ENCODE measurements at regions not wholly inside any gene's neighbourhood (a gene's known extent, or its start where the extent isn't known, plus 50 kb on each side); places are given as distances from the start of the nearest gene placed in this dataset.

GRCh38 chr14:98770151-98770550 is 501.8 kb downstream of the BCL11B start:
- Histone ChIP-seq H3K36me3 (ENCODE audit: control insufficient read depth in 2 of 2, extremely low read depth in 1 of 2, insufficient read depth in 2 of 2, low read length in 2 of 2) (no peaks in the 10 kb centered on the region), H2AFZ (ENCODE audit: low read depth, low read length) (no peak overlapping the region), H3K9me3 (replicated peaks; ENCODE audit: control insufficient read depth, insufficient read depth, low read length) (peaks cover 2% of the 10 kb centered on the region), H4K20me1 (replicated peaks; ENCODE audit: control insufficient read depth, extremely low read depth, insufficient read depth, low read length) (no peaks in the 10 kb centered on the region), H3K4me2 (ENCODE audit: insufficient read depth, low read length) (no peak overlapping the region), H3K27me3 (ENCODE audit: control insufficient read depth in 2 of 2, insufficient read depth in 2 of 2, low read length in 2 of 2) (no peaks in the 10 kb centered on the region), H3K9ac (replicated peaks; ENCODE audit: extremely low read depth, insufficient read depth, low read length) (no peak overlapping the region), H3K9me1 (replicated peaks; ENCODE audit: control insufficient read depth, extremely low read depth, insufficient read depth, low read length) (no peaks in the 10 kb centered on the region), H3K4me3 (replicated peaks in 1 of 3; ENCODE audit: insufficient read depth in 1 of 3, low read depth in 1 of 3, low read length in 3 of 3) (no peak overlapping the region), H3K4me1 (ENCODE audit: control insufficient read depth, extremely low read depth, insufficient read depth, low read length) (no peaks in the 10 kb centered on the region), H3K27ac (ENCODE audit: insufficient read depth, low read depth, low read length) (no peak overlapping the region), H3K79me2 (ENCODE audit: control insufficient read depth, insufficient read depth, low read length) (no peaks in the 10 kb centered on the region)
- CTCF ChIA-PET, result no interaction called here
- intact Hi-C loops (cut with micrococcal nuclease), result no loop called here
- no TSS peak for BruUV-seq (replicated peaks)
- no peak for TF ChIP-seq CTCF (IDR thresholded peaks at IDR 0.05; ENCODE audit: extremely low read depth in 1 of 2, insufficient read depth in 1 of 2, low read depth in 1 of 2, low read length in 2 of 2)
- no peak for TF ChIP-seq FOS (IDR thresholded peaks at IDR 0.05; ENCODE audit: borderline replicate concordance, insufficient read depth, low read length)
- TF ChIP-seq POLR2AphosphoS5 (IDR thresholded peaks at IDR 0.05; ENCODE audit: insufficient read depth, low read depth, low read length), result no peak
- DNase-seq (ENCODE audit: low read depth, low spot score) (no peak), FAIRE-seq (no peak)
- POLR2A ChIA-PET, result no interaction called here
- dilution Hi-C loops (cut with MboI; ENCODE audit: extremely low pct_ligation_motif_present, low sequenced_read_pairs), result no loop called here

GRCh38 chr14:98773814-98774213 is 498.2 kb downstream of the BCL11B start:
- no peaks in the 10 kb centered on the region for H3K36me3 ChIP-seq (ENCODE audit: control insufficient read depth in 2 of 2, extremely low read depth in 1 of 2, insufficient read depth in 2 of 2, low read length in 2 of 2)
- no peaks in the 10 kb centered on the region for H3K27me3 ChIP-seq (ENCODE audit: control insufficient read depth in 2 of 2, insufficient read depth in 2 of 2, low read length in 2 of 2)
- no peaks in the 10 kb centered on the region for H3K79me2 ChIP-seq (ENCODE audit: control insufficient read depth, insufficient read depth, low read length)
- FAIRE-seq, result no peak
- TF ChIP-seq EZH2 (IDR thresholded peaks at IDR 0.05; ENCODE audit: borderline replicate concordance, low read depth, low read length, severe bottlenecking) (no peak), MAX (IDR thresholded peaks at IDR 0.05; ENCODE audit: insufficient read depth, insufficient read length) (no peak)
- no TSS peak for BruUV-seq (replicated peaks)
- H3K9me3 ChIP-seq (replicated peaks; ENCODE audit: control insufficient read depth, insufficient read depth, low read length), result peaks cover 4% of the 10 kb centered on the region
- ChIA-PET CTCF (no interaction called here), POLR2A (no interaction called here)
- no peak overlapping the region for H3K4me2 ChIP-seq (ENCODE audit: insufficient read depth, low read length)
- no peak overlapping the region for H3K9ac ChIP-seq (replicated peaks; ENCODE audit: extremely low read depth, insufficient read depth, low read length)
- H3K4me1 ChIP-seq (ENCODE audit: control insufficient read depth, extremely low read depth, insufficient read depth, low read length), result no peaks in the 10 kb centered on the region
- no peaks in the 10 kb centered on the region for H3K9me1 ChIP-seq (replicated peaks; ENCODE audit: control insufficient read depth, extremely low read depth, insufficient read depth, low read length)
- no peak overlapping the region for H3K27ac ChIP-seq (ENCODE audit: insufficient read depth, low read depth, low read length)
- dilution Hi-C loops (cut with MboI; ENCODE audit: extremely low pct_ligation_motif_present, low sequenced_read_pairs) (no loop called here), intact Hi-C loops (cut with micrococcal nuclease) (no loop called here)
- H2AFZ ChIP-seq (ENCODE audit: low read depth, low read length), result no peak overlapping the region
- no peak overlapping the region for H3K4me3 ChIP-seq (replicated peaks in 1 of 3; ENCODE audit: insufficient read depth in 1 of 3, low read depth in 1 of 3, low read length in 3 of 3)
- DNase-seq (ENCODE audit: low read depth, low spot score), result no peak
- H4K20me1 ChIP-seq (replicated peaks; ENCODE audit: control insufficient read depth, extremely low read depth, insufficient read depth, low read length), result no peaks in the 10 kb centered on the region
